ENCODE measurements at regions not wholly inside any gene's neighbourhood (a gene's known extent, or its start where the extent isn't known, plus 50 kb on each side); places are given as distances from the start of the nearest gene placed in this dataset.

- Histone ChIP-seq H3K23me2 (ENCODE audit: insufficient read length, low read depth, low read length, poor library complexity, severe bottlenecking) (no peaks in the 10 kb centered on the region), H4K5ac (ENCODE audit: insufficient read length, low read depth, low read length) (no peak overlapping the region), H2BK20ac (ENCODE audit: low read depth, low read length, poor library complexity, severe bottlenecking) (no peak overlapping the region), H3K56ac (ENCODE audit: insufficient read length, low read depth, low read length) (no peak overlapping the region), H3K79me1 (ENCODE audit: insufficient read depth, low read depth, low read length, poor library complexity, severe bottlenecking) (no peaks in the 10 kb centered on the region), H2AK5ac (ENCODE audit: insufficient read length, low read length) (no peak overlapping the region), H2BK120ac (ENCODE audit: low read depth, low read length, poor library complexity, severe bottlenecking) (no peak overlapping the region), H3K14ac (ENCODE audit: insufficient read depth, low read length) (no peak overlapping the region), H2BK12ac (ENCODE audit: insufficient read length, low read depth, low read length) (no peak overlapping the region), H2BK5ac (ENCODE audit: insufficient read length, low read length) (no peak overlapping the region), H3K23ac (ENCODE audit: insufficient read length, low read depth, low read length) (no peak overlapping the region), H2AFZ (ENCODE audit: low read length) (no peak overlapping the region), H3K4me2 (ENCODE audit: insufficient read depth, insufficient read length, low read length) (no peak overlapping the region), H2BK15ac (ENCODE audit: low read depth, low read length) (no peak overlapping the region), H3K4me1 (ENCODE audit: insufficient read depth, low read length) (0 out of 2 replicates have a peak, but pooled peaks cover 2% of the 10 kb centered on the region), H3K27ac (ENCODE audit: insufficient read length, low read depth, low read length) (no peak overlapping the region), H4K20me1 (ENCODE audit: control insufficient read depth, insufficient read depth, insufficient read length) (no peaks in the 10 kb centered on the region), H3K9me3 (ENCODE audit: control insufficient read depth, low read depth, low read length) (no peaks in the 10 kb centered on the region), H3K4ac (ENCODE audit: low read depth, low read length) (no peak overlapping the region), H3K18ac (ENCODE audit: insufficient read length, low read depth, low read length) (no peak overlapping the region), H3K79me2 (ENCODE audit: insufficient read depth, low read length) (no peaks in the 10 kb centered on the region), H3K9ac (ENCODE audit: extremely low read depth, insufficient read length, low read length) (no peak overlapping the region), H3T11ph (ENCODE audit: low read length) (no peak overlapping the region), H3K27me3 (ENCODE audit: insufficient read depth, low read length) (0 out of 2 replicates have a peak, but pooled peaks cover 3% of the 10 kb centered on the region), H4K91ac (ENCODE audit: insufficient read length, low read depth, low read length) (no peak overlapping the region), H4K8ac (replicated peaks; ENCODE audit: insufficient read length, low read depth, low read length) (no peak overlapping the region)
- no peaks in the 10 kb centered on the region for H3K36me3 Mint-ChIP-seq (ENCODE audit: insufficient read depth in 1 of 3, low read depth in 3 of 3)
- TF ChIP-seq CTCF (conservative IDR thresholded peaks at IDR 0.05): no peak
- peaks cover 5% of the 10 kb centered on the region for H3K27me3 Mint-ChIP-seq (ENCODE audit: low read depth)
- H3K4me1 Mint-ChIP-seq: peaks cover 63 to 75% of the 10 kb centered on the region in 2 experiments
- peak overlapping the region in 1 of 3 experiments; percentile 56; a peak in 1 of 7 replicates for H3K27ac Mint-ChIP-seq
- H3K9me3 Mint-ChIP-seq: no peaks in the 10 kb centered on the region; a peak in 2 of 5 replicates
- H3K4me3 Mint-ChIP-seq: no peak overlapping the region
- no CpG with 5 or more reads among the region's 12 CpGs for WGBS (ENCODE audit: extremely low coverage, insufficient read length, low lambda C conversion rate)
- no peak for DNase-seq
Observed at GRCh38 chr2:8576525-8577167, 105.2 kb upstream of the ID2 start.

Data from H9 (cell line).